Breast epithelium (tissue), 3 donors: ENCODE measurements at regions not wholly inside any gene's neighbourhood (a gene's known extent, or its start where the extent isn't known, plus 50 kb on each side); places are given as distances from the start of the nearest gene placed in this dataset.

Source experiments
- CTCF ChIP-seq, 3 donors: fragments of 450-650 bp; IDR thresholded peaks; one replicate each; pipeline ENCODE4 v1.5.1; 2016 to 2017; ENCODE audit warnings: antibody characterized with exemption in 3 of 3, mild to moderate bottlenecking in 3 of 3, moderate library complexity in 3 of 3
- POLR2A ChIP-seq: fragments of 450-650 bp; IDR thresholded peaks from one replicate; pipeline ENCODE4 v1.6.1; 2016; ENCODE audit warnings: antibody characterized with exemption, mild to moderate bottlenecking, moderate library complexity
- POLR2AphosphoS5 ChIP-seq, 3 donors: sonication (generic); formaldehyde crosslinking; IDR thresholded peaks; one replicate each; pipeline ENCODE4 v1.6.1; 2017; ENCODE audit warnings: antibody characterized with exemption in 3 of 3

- TF ChIP-seq POLR2A (no peak), CTCF (IDR thresholded peaks at IDR 0.05) (no peak), POLR2AphosphoS5 (IDR thresholded peaks at IDR 0.05) (no peak)
Measured at GRCh38 chr2:105518897-105519296, 120.0 kb upstream of the FHL2 start.
